Psoas muscle (tissue), 7 donors: ENCODE measurements at regions not wholly inside any gene's neighbourhood (a gene's known extent, or its start where the extent isn't known, plus 50 kb on each side); places are given as distances from the start of the nearest gene placed in this dataset.

Source experiments
- ATAC-seq, 4 donors: fragments of 200-7000 bp; cut with Tn5 transposase; one replicate each; pipeline ENCODE4 v1.9.1; 2020; ENCODE audit warnings: moderate library complexity in 3 of 4, mild to moderate bottlenecking in 2 of 4
- DNase-seq, 2 donors: peaks; one replicate each; pipeline ENCODE4 v3.0.0-alpha.2; 2020
- H3K27ac ChIP-seq: fragments of 200-600 bp; one replicate; pipeline ENCODE4 v1.8.0; 2022
- H3K27me3 ChIP-seq, 3 donors: fragments of 200-600 bp in 1 of 3; one replicate each; pipeline versions ENCODE4 v1.6.1 to v1.8.0; 2013 to 2022; ENCODE audit warnings: low read length in 2 of 3, mild to moderate bottlenecking in 2 of 3, moderate library complexity in 1 of 3; ENCODE audit not compliant: insufficient read depth in 3 of 3
- H3K36me3 ChIP-seq, 2 donors: fragments of 200-600 bp in 1 of 2; one replicate each; pipeline versions ENCODE4 v1.6.1 to v1.8.0; 2013 to 2022; ENCODE audit warnings: low read depth in 1 of 2, mild to moderate bottlenecking in 1 of 2, moderate library complexity in 1 of 2; ENCODE audit not compliant: insufficient read depth in 1 of 2
- H3K4me1 ChIP-seq: fragments of 200-600 bp; one replicate; pipeline ENCODE4 v1.8.0; 2022
- H3K4me3 ChIP-seq: fragments of 200-600 bp; one replicate; pipeline ENCODE4 v1.8.0; 2022; ENCODE audit warnings: mild to moderate bottlenecking
- H3K9me3 ChIP-seq: fragments of 200-600 bp; one replicate; pipeline ENCODE4 v1.8.0; 2022
- CTCF ChIP-seq: fragments of 200-600 bp; IDR thresholded peaks from one replicate; pipeline ENCODE4 v1.8.0; 2022; ENCODE audit warnings: antibody characterized with exemption
- WGBS, 3 donors: extraction: QIAGEN DNeasy Blood & Tissue Kit; methylation state at CpG; one replicate each; pipeline versions ENCODE4 v1.1.6 to v1.1.7; 2013; 5-methylcytosine and 5-hydroxymethylcytosine counted together
- intact Hi-C, 2 donors: fragments of 100-400 bp; cut with DNase I; formaldehyde crosslinking; loops; one replicate each; pipeline versions ENCODE4 v1.11.0 to v1.14.2; 2022
- donor health status: healthy with polysubstance abuse.
- donor health status: DM: no; HTN: no; CAD: no; lungs with moderate emphysema.
- donor health status: Bipolar disorder and iron deficiency.
- donor health status: healthy.
- donor health status: DM: yes; HTN: yes; CAD: no.
- donor health status: DM: no; HTN: no; CAD: no.
- donor health status: DM: yes; HTN: yes; CAD: no.

GRCh38 chr2:5368263-5368662 is 323.9 kb upstream of the SOX11 start:
- 91 to 94% (median 91%) methylated on average over 7 of the region's 7 CpGs for whole genome bisulfite sequencing, 3 donors
- intact Hi-C loops: loop anchor here (5.0 to 10.0 kb wide), 3 partner anchors 327 to 1413 kb away; partner anchors contain the start of gene SOX11 (in 1 of the 2)
- no peak for DNase-seq
- TF ChIP-seq CTCF: no peak
- Histone ChIP-seq H3K4me3 (no peak overlapping the region), H3K27ac (no peak overlapping the region), H3K4me1 (no peaks in the 10 kb centered on the region), H3K36me3 (no peaks in the 10 kb centered on the region), H3K9me3 (no peaks in the 10 kb centered on the region), H3K27me3 (no peaks in the 10 kb centered on the region)
- ATAC-seq: no peak

- DNase-seq (no peak), ATAC-seq (no peak)
- no peak overlapping the region for H3K27ac ChIP-seq
- TF ChIP-seq CTCF: no peak
- H3K27me3 ChIP-seq: no peaks in the 10 kb centered on the region
- 90 to 96% (median 95%) methylated on average over 7 of the region's 7 CpGs for WGBS, 3 donors
- no peak overlapping the region for H3K4me3 ChIP-seq
- no peaks in the 10 kb centered on the region for H3K9me3 ChIP-seq
- intact Hi-C loops: loop anchor here (5.0 to 10.0 kb wide), 3 partner anchors 325 to 1415 kb away; partner anchors contain the start of gene SOX11 (in 1 of the 2)
- no peaks in the 10 kb centered on the region for H3K4me1 ChIP-seq
- H3K36me3 ChIP-seq: no peaks in the 10 kb centered on the region
Measured at GRCh38 chr2:5369510-5369909, 322.7 kb upstream of the SOX11 start.

- 64 to 72% (median 65%) methylated on average over 5 of the region's 5 CpGs for WGBS, 3 donors
- no peaks in the 10 kb centered on the region for H3K36me3 ChIP-seq
- H3K27me3 ChIP-seq: no peaks in the 10 kb centered on the region
- intact Hi-C loops: no loop called here
- no peak for TF ChIP-seq CTCF
- no peak for DNase-seq
- H3K4me1 ChIP-seq: no peaks in the 10 kb centered on the region
- no peak overlapping the region for H3K27ac ChIP-seq
- H3K4me3 ChIP-seq: no peak overlapping the region
- ATAC-seq: no peak
- H3K9me3 ChIP-seq: no peaks in the 10 kb centered on the region
Measured at GRCh38 chr2:5370158-5370557, 322.0 kb upstream of the SOX11 start.

GRCh38 chr2:5372141-5372540 is 320.0 kb upstream of the SOX11 start:
- WGBS, 3 donors: 86 to 89% (median 88%) methylated on average over 6 of the region's 6 CpGs
- intact Hi-C loops: no loop called here

More at GRCh38 chr2:5372141-5372540, 320.0 kb upstream of the SOX11 start:
- H3K27me3 ChIP-seq: no peaks in the 10 kb centered on the region
- no peak overlapping the region for H3K27ac ChIP-seq
- no peaks in the 10 kb centered on the region for H3K4me1 ChIP-seq
- H3K4me3 ChIP-seq: no peak overlapping the region
- DNase-seq (no peak), ATAC-seq (no peak)
- H3K36me3 ChIP-seq: no peaks in the 10 kb centered on the region
- no peak for TF ChIP-seq CTCF
- no peaks in the 10 kb centered on the region for H3K9me3 ChIP-seq
